HepG2 (cell line): ENCODE measurements at regions not wholly inside any gene's neighbourhood (a gene's known extent, or its start where the extent isn't known, plus 50 kb on each side); places are given as distances from the start of the nearest gene placed in this dataset.

Experiments
- DPF2 ChIP-seq: sonication (generic); formaldehyde crosslinking; IDR thresholded peaks from 2 replicates; pipeline ENCODE4 v1.4.0; 2020; ENCODE audit warnings: mild to moderate bottlenecking, low read depth, missing genetic modification reagents, borderline replicate concordance
- HOXA7 ChIP-seq: sonication (generic); formaldehyde crosslinking; IDR thresholded peaks from 2 replicates; pipeline ENCODE4 v1.8.1; 2022; ENCODE audit warnings: mild to moderate bottlenecking, missing genetic modification reagents, moderate library complexity
- MAFF ChIP-seq: IDR thresholded peaks from 2 replicates; pipeline ENCODE4 v1.6.1; 2011; ENCODE audit warnings: low read depth, low read length, improper control_type of control experiment
- RORA ChIP-seq: sonication (generic); formaldehyde crosslinking; IDR thresholded peaks from 2 replicates; pipeline ENCODE4 v1.5.0; 2020; ENCODE audit warnings: mild to moderate bottlenecking, missing genetic modification reagents, moderate library complexity
- SRF ChIP-seq: IDR thresholded peaks from 2 replicates; pipeline ENCODE4 v1.6.1; 2011; ENCODE audit warnings: mild to moderate bottlenecking, low read depth, low read length, moderate library complexity
- SRSF9 ChIP-seq: fragments of 200-400 bp; formaldehyde crosslinking; IDR thresholded peaks from 2 replicates; pipeline ENCODE4 v1.6.1; 2018; ENCODE audit warnings: borderline replicate concordance, mild to moderate bottlenecking, low read depth, low read length; ENCODE audit not compliant: insufficient read depth, poor library complexity, severe bottlenecking
- ZBTB40 ChIP-seq, 2 experiments: fragments of 450-650 bp in 1 of 2; sonication (generic) in 1 of 2; formaldehyde crosslinking in 1 of 2; IDR thresholded peaks; 2 replicates each; pipeline versions ENCODE4 v1.6.1 to v1.8.0; 2016 to 2022; ENCODE audit warnings: antibody characterized with exemption in 1 of 2, mild to moderate bottlenecking in 1 of 2, missing genetic modification reagents in 1 of 2
- ZMYM2 ChIP-seq: sonication (generic); formaldehyde crosslinking; IDR thresholded peaks from 2 replicates; pipeline ENCODE4 v1.8.0; 2022; ENCODE audit warnings: mild to moderate bottlenecking, missing genetic modification reagents
- ZNF589 ChIP-seq: sonication (generic); formaldehyde crosslinking; conservative IDR thresholded peaks from 2 replicates; pipeline ENCODE4 v1.8.0; 2022; ENCODE audit warnings: mild to moderate bottlenecking, moderate library complexity, missing genetic modification reagents

GRCh38 chr4:27692868-27693634 is 832.4 kb downstream of the STIM2 start (continued):
- TF ChIP-seq ZBTB40 (IDR thresholded peaks at IDR 0.05) (no peak), ZBTB40 (CRISPR knock-in tag; IDR thresholded peaks at IDR 0.05) (no peak), ZNF589 (no peak), MAFF (no peak), SRF (no peak), ZMYM2 (CRISPR knock-in tag) (no peak), SRSF9 (no peak), HOXA7 (no peak), DPF2 (CRISPR knock-in tag) (no peak), RORA (CRISPR knock-in tag) (no peak)
- TF ChIP-seq, all 625 proteins: peak for 0
